ENCODE measurements at regions not wholly inside any gene's neighbourhood (a gene's known extent, or its start where the extent isn't known, plus 50 kb on each side); places are given as distances from the start of the nearest gene placed in this dataset.

DNA sequence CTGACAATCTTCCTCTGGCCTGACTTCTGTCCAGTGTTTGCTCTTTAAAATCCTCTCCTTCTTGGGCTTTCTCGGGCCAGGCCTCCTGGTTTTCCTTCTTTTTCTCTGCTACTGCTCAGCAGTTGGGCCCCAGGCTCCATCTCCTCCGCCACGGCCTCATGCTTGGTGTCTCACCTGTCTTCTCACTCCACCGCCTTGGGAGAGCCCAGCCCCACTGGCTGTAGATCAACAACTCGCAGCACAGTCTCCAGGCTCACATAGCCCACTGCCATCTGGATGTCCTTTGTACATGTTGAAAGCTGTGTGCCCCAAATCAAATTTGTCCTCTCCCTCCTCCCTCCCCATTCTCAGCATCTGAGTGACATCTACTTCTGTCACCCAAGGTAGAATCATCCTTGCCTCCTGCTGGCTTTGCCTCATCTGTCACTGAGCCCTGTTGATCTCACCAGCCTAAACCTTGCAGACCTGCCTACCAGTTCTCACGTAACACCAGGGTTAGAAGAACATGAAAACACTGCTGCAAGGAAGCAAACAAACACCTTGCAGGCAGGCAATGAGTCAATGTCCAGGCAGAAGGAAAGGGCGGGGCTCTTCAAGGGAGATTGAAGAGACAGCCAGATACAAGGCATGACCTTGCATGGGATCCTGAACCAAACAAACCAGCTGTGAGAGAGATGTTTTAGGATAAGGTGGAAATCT is 103.2 kb upstream of the SMURF2 start:
- TF ChIP-seq EZH2phosphoT487 (IDR thresholded peaks at IDR 0.05; ENCODE audit: unreplicated experiment) (no peak), STAT1 (IDR thresholded peaks at IDR 0.05; ENCODE audit: unreplicated experiment) (no peak), POLR2AphosphoS5 (IDR thresholded peaks at IDR 0.05; ENCODE audit: low read depth) (no peak), EZH2 (IDR thresholded peaks at IDR 0.05; ENCODE audit: low read depth, unreplicated experiment) (no peak), CREB1 (CRISPR knock-in tag; IDR thresholded peaks at IDR 0.05; ENCODE audit: low read depth) (no peak), NANOG (IDR thresholded peaks at IDR 0.05; ENCODE audit: borderline replicate concordance) (no peak), ZNF114 (CRISPR knock-in tag; IDR thresholded peaks at IDR 0.05) (no peak), ZNF331 (CRISPR knock-in tag; IDR thresholded peaks at IDR 0.05; ENCODE audit: low read depth) (no peak)
- TF ChIP-seq, protein P1, sequence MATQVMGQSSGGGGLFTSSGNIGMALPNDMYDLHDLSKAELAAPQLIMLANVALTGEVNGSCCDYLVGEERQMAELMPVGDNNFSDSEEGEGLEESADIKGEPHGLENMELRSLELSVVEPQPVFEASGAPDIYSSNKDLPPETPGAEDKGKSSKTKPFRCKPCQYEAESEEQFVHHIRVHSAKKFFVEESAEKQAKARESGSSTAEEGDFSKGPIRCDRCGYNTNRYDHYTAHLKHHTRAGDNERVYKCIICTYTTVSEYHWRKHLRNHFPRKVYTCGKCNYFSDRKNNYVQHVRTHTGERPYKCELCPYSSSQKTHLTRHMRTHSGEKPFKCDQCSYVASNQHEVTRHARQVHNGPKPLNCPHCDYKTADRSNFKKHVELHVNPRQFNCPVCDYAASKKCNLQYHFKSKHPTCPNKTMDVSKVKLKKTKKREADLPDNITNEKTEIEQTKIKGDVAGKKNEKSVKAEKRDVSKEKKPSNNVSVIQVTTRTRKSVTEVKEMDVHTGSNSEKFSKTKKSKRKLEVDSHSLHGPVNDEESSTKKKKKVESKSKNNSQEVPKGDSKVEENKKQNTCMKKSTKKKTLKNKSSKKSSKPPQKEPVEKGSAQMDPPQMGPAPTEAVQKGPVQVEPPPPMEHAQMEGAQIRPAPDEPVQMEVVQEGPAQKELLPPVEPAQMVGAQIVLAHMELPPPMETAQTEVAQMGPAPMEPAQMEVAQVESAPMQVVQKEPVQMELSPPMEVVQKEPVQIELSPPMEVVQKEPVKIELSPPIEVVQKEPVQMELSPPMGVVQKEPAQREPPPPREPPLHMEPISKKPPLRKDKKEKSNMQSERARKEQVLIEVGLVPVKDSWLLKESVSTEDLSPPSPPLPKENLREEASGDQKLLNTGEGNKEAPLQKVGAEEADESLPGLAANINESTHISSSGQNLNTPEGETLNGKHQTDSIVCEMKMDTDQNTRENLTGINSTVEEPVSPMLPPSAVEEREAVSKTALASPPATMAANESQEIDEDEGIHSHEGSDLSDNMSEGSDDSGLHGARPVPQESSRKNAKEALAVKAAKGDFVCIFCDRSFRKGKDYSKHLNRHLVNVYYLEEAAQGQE (IDR thresholded peaks at IDR 0.05; ENCODE audit: unreplicated experiment), result no peak
- TF ChIP-seq, protein P2, sequence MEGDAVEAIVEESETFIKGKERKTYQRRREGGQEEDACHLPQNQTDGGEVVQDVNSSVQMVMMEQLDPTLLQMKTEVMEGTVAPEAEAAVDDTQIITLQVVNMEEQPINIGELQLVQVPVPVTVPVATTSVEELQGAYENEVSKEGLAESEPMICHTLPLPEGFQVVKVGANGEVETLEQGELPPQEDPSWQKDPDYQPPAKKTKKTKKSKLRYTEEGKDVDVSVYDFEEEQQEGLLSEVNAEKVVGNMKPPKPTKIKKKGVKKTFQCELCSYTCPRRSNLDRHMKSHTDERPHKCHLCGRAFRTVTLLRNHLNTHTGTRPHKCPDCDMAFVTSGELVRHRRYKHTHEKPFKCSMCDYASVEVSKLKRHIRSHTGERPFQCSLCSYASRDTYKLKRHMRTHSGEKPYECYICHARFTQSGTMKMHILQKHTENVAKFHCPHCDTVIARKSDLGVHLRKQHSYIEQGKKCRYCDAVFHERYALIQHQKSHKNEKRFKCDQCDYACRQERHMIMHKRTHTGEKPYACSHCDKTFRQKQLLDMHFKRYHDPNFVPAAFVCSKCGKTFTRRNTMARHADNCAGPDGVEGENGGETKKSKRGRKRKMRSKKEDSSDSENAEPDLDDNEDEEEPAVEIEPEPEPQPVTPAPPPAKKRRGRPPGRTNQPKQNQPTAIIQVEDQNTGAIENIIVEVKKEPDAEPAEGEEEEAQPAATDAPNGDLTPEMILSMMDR (conservative IDR thresholded peaks at IDR 0.05; ENCODE audit: low read depth in 2 of 2), result no peak
- TF ChIP-seq, protein P3, sequence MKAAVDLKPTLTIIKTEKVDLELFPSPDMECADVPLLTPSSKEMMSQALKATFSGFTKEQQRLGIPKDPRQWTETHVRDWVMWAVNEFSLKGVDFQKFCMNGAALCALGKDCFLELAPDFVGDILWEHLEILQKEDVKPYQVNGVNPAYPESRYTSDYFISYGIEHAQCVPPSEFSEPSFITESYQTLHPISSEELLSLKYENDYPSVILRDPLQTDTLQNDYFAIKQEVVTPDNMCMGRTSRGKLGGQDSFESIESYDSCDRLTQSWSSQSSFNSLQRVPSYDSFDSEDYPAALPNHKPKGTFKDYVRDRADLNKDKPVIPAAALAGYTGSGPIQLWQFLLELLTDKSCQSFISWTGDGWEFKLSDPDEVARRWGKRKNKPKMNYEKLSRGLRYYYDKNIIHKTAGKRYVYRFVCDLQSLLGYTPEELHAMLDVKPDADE (IDR thresholded peaks at IDR 0.05), result no peak

Measured in GM23338 (cell line).